ENCODE measurements at regions not wholly inside any gene's neighbourhood (a gene's known extent, or its start where the extent isn't known, plus 50 kb on each side); places are given as distances from the start of the nearest gene placed in this dataset.
"Not testable (repeated sequence)": the region's sequence is repeated elsewhere in the genome, so short reads cannot be mapped to it uniquely, and the experiment has no call there.

GRCh38 chr7:81264116-81264515, 345.3 kb upstream of the SEMA3C start:
- H3K27me3 ChIP-seq (replicated peaks; ENCODE audit: control insufficient read depth, insufficient read depth, low read length): no peaks in the 10 kb centered on the region
- no peak for TF ChIP-seq CTCF (IDR thresholded peaks at IDR 0.05; ENCODE audit: insufficient read depth, low read length, poor library complexity, severe bottlenecking)
- no peak for DNase-seq (ENCODE audit: extremely low read depth, insufficient read length)
- no peak overlapping the region for H3K4me3 ChIP-seq (replicated peaks; ENCODE audit: low read depth, low read length)
- no peaks in the 10 kb centered on the region for H3K36me3 ChIP-seq (ENCODE audit: control insufficient read depth, insufficient read depth, low read length)

GRCh38 chr7:81260152-81260551, 341.3 kb upstream of the SEMA3C start:
- no peak for DNase-seq (ENCODE audit: extremely low read depth, insufficient read length)
- TF ChIP-seq CTCF (IDR thresholded peaks at IDR 0.05; ENCODE audit: insufficient read depth, low read length, poor library complexity, severe bottlenecking): no peak
- Histone ChIP-seq H3K27me3 (replicated peaks; ENCODE audit: control insufficient read depth, insufficient read depth, low read length) (no peaks in the 10 kb centered on the region), H3K4me3 (replicated peaks; ENCODE audit: low read depth, low read length) (no peak overlapping the region), H3K36me3 (ENCODE audit: control insufficient read depth, insufficient read depth, low read length) (no peaks in the 10 kb centered on the region)

- H3K36me3 ChIP-seq (ENCODE audit: control insufficient read depth, insufficient read depth, low read length): no peaks in the 10 kb centered on the region
- no peak for DNase-seq (ENCODE audit: extremely low read depth, insufficient read length)
- TF ChIP-seq CTCF (IDR thresholded peaks at IDR 0.05; ENCODE audit: insufficient read depth, low read length, poor library complexity, severe bottlenecking): no peak
- no peaks in the 10 kb centered on the region for H3K27me3 ChIP-seq (replicated peaks; ENCODE audit: control insufficient read depth, insufficient read depth, low read length)
- no peak overlapping the region for H3K4me3 ChIP-seq (replicated peaks; ENCODE audit: low read depth, low read length)
These were observed 338.1 kb upstream of the SEMA3C start for GRCh38 chr7:81256991-81257390.

- DNase-seq (ENCODE audit: extremely low read depth, insufficient read length): no peak
- H3K36me3 ChIP-seq (ENCODE audit: control insufficient read depth, insufficient read depth, low read length): no peaks in the 10 kb centered on the region
- no peak for TF ChIP-seq CTCF (IDR thresholded peaks at IDR 0.05; ENCODE audit: insufficient read depth, low read length, poor library complexity, severe bottlenecking)
- H3K27me3 ChIP-seq (replicated peaks; ENCODE audit: control insufficient read depth, insufficient read depth, low read length): no peaks in the 10 kb centered on the region
- H3K4me3 ChIP-seq (replicated peaks; ENCODE audit: low read depth, low read length): no peak overlapping the region
These were observed 329.6 kb upstream of the SEMA3C start for GRCh38 chr7:81248420-81248819.

- not testable (repeated sequence) for DNase-seq (ENCODE audit: extremely low read depth, insufficient read length); H3K27me3 ChIP-seq (replicated peaks; ENCODE audit: control insufficient read depth, insufficient read depth, low read length); H3K36me3 ChIP-seq (ENCODE audit: control insufficient read depth, insufficient read depth, low read length); H3K4me3 ChIP-seq (replicated peaks; ENCODE audit: low read depth, low read length)
These were observed 328.5 kb upstream of the SEMA3C start for GRCh38 chr7:81247364-81247763.

- no peak for TF ChIP-seq CTCF (IDR thresholded peaks at IDR 0.05; ENCODE audit: insufficient read depth, low read length, poor library complexity, severe bottlenecking)
- DNase-seq (ENCODE audit: extremely low read depth, insufficient read length): no peak
These were observed 326.5 kb upstream of the SEMA3C start for GRCh38 chr7:81245353-81245752.

More at GRCh38 chr7:81245353-81245752, 326.5 kb upstream of the SEMA3C start:
- Histone ChIP-seq H3K36me3 (ENCODE audit: control insufficient read depth, insufficient read depth, low read length) (no peaks in the 10 kb centered on the region), H3K27me3 (replicated peaks; ENCODE audit: control insufficient read depth, insufficient read depth, low read length) (no peaks in the 10 kb centered on the region), H3K4me3 (replicated peaks; ENCODE audit: low read depth, low read length) (no peak overlapping the region)

Measured in GM06990 (cell line).